GM18505 (cell line): ENCODE measurements at regions not wholly inside any gene's neighbourhood (a gene's known extent, or its start where the extent isn't known, plus 50 kb on each side); places are given as distances from the start of the nearest gene placed in this dataset.

Experiments used
- ATAC-seq: cut with Tn5 transposase; IDR thresholded peaks from one replicate; pipeline ENCODE4 v1.9.1; 2021; ENCODE audit not compliant: unreplicated experiment
- POLR2A ChIP-seq: IDR thresholded peaks from 4 replicates; pipeline ENCODE4 v1.6.1; 2011; ENCODE audit warnings: borderline replicate concordance; ENCODE audit not compliant: insufficient read depth, insufficient read length; ENCODE audit errors: extremely low read depth

GRCh38 chr18:70634576-70635147 lies 345.8 kb downstream of the SOCS6 start:
- no peak for TF ChIP-seq POLR2A
- ATAC-seq = no peak

- TF ChIP-seq POLR2A = no peak
- no peak for ATAC-seq
These were observed 338.4 kb downstream of the SOCS6 start for GRCh38 chr18:70627182-70627802.

GRCh38 chr18:70622622-70623419 lies 334.0 kb downstream of the SOCS6 start:
- ATAC-seq = no peak
- no peak for TF ChIP-seq POLR2A

GRCh38 chr18:70621710-70622109 lies 332.9 kb downstream of the SOCS6 start:
- no peak for ATAC-seq
- no peak for TF ChIP-seq POLR2A

GRCh38 chr18:70620837-70621612 lies 332.2 kb downstream of the SOCS6 start:
- ATAC-seq = no peak
- TF ChIP-seq POLR2A = no peak

GRCh38 chr18:70617020-70617763 lies 328.3 kb downstream of the SOCS6 start:
- no peak for TF ChIP-seq POLR2A
- ATAC-seq = no peak

- TF ChIP-seq POLR2A = no peak
- ATAC-seq = no peak
These were observed 311.5 kb downstream of the SOCS6 start for GRCh38 chr18:70600225-70600925.

- no peak for TF ChIP-seq POLR2A
- ATAC-seq = no peak
These were observed 309.6 kb downstream of the SOCS6 start for GRCh38 chr18:70598406-70598805.

- ATAC-seq = no peak
- no peak for TF ChIP-seq POLR2A
These were observed 294.1 kb downstream of the SOCS6 start for GRCh38 chr18:70582981-70583380.

- TF ChIP-seq POLR2A = no peak
- no peak for ATAC-seq
These were observed 289.6 kb downstream of the SOCS6 start for GRCh38 chr18:70578480-70578879.

- no peak for TF ChIP-seq POLR2A
- no peak for ATAC-seq
These were observed 288.2 kb downstream of the SOCS6 start for GRCh38 chr18:70577023-70577420.
